Breast epithelium (tissue), 4 donors: ENCODE measurements at regions not wholly inside any gene's neighbourhood (a gene's known extent, or its start where the extent isn't known, plus 50 kb on each side); places are given as distances from the start of the nearest gene placed in this dataset.
A peak's percentile ranks its signal among the peaks of the same experiment; 100 is the strongest.

Experiments
- DNase-seq, 2 donors: peaks; one replicate each; pipeline ENCODE4 v3.0.0-alpha.2; 2019; ENCODE audit warnings: low spot score in 2 of 2
- H3K27ac ChIP-seq, 2 donors: fragments of 200-600 bp; sonication (generic) in 1 of 2; one replicate each; pipeline ENCODE4 v1.5.1; 2016 to 2019; ENCODE audit warnings: mild to moderate bottlenecking in 1 of 2
- H3K27me3 ChIP-seq, 2 donors: fragments of 200-600 bp; sonication (generic) in 1 of 2; one replicate each; pipeline versions ENCODE4 v1.5.1 to v1.6.0; 2017 to 2019; ENCODE audit warnings: control low read depth in 1 of 2, mild to moderate bottlenecking in 1 of 2
- H3K36me3 ChIP-seq: fragments of 200-600 bp; one replicate; pipeline ENCODE4 v1.5.1; 2019
- H3K4me1 ChIP-seq, 2 donors: fragments of 200-600 bp; sonication (generic); one replicate each; pipeline ENCODE4 v1.5.1; 2016 to 2019; ENCODE audit warnings: control low read depth in 1 of 2
- H3K4me3 ChIP-seq, 3 donors: fragments of 200-600 bp; sonication (generic); 1 replicate in 2 of 3; 2 replicates in 1 of 3; pipeline ENCODE4 v1.5.1; 2016 to 2019; ENCODE audit warnings: mild to moderate bottlenecking in 3 of 3, moderate library complexity in 2 of 3
- H3K9me3 ChIP-seq, 2 donors: fragments of 200-600 bp; sonication (generic) in 1 of 2; one replicate each; pipeline ENCODE4 v1.5.1; 2016 to 2019; ENCODE audit warnings: control low read depth in 1 of 2
- POLR2A ChIP-seq: fragments of 450-650 bp; IDR thresholded peaks from one replicate; pipeline ENCODE4 v1.6.1; 2016; ENCODE audit warnings: antibody characterized with exemption, mild to moderate bottlenecking, moderate library complexity
- POLR2AphosphoS5 ChIP-seq, 3 donors: sonication (generic); formaldehyde crosslinking; IDR thresholded peaks; one replicate each; pipeline ENCODE4 v1.6.1; 2017; ENCODE audit warnings: antibody characterized with exemption in 3 of 3
- intact Hi-C: fragments of 100-400 bp; cut with DNase I; formaldehyde crosslinking; loops from one replicate; pipeline ENCODE4 v1.15.1; 2023; ENCODE audit warnings: low total_unique reads
- TF ChIP-seq, protein P1 (sequence below), 3 donors: fragments of 450-650 bp; IDR thresholded peaks; one replicate each; pipeline ENCODE4 v1.5.1; 2016 to 2017; ENCODE audit warnings: antibody characterized with exemption in 3 of 3, mild to moderate bottlenecking in 3 of 3, moderate library complexity in 3 of 3

DNA sequence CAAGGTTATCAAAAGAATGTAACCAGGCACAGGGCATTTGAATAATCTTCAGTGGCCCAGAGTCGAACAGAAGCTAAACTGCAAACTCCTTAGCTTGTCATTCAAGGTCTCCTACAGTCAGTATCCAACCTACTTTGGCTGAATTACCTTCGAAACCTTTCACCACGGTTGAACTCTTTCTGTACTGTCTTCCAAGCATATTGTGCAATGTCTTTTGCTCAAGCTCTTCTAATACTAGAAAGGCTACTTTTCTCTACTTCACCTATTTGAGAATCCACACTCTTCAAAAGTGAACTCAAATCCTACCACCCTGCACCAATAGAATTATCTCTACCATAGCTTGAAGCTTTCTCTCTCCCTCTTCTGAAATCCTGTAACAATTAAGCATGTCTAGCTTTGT, 142.9 kb downstream of the NR4A2 start:
- no peaks in the 10 kb centered on the region for H3K36me3 ChIP-seq
- intact Hi-C loops, result no loop called here

DNA sequence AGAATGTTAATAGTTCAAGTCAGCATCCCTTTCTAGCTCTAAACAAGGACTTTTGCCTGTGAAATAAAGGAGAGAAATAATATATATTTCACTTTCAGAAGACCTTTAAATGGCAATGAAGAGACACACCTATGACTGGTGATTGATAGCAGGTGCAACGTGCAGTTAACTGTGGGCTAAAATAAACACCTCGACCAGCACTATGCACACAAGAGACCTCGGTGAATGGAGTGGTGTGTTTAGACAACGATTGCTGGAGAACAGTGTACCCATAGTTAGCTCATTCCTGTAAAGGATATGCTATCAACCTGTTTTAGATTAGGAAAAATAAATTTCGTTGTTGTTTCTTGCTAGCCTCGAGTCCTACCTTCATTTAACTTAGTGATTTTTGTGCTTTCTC, 143.4 kb downstream of the NR4A2 start:
- intact Hi-C loops, result no loop called here

More for the DNA sequence above, 142.9 kb downstream of the NR4A2 start:
- no peaks in the 10 kb centered on the region for H3K9me3 ChIP-seq
- TF ChIP-seq, protein P1, sequence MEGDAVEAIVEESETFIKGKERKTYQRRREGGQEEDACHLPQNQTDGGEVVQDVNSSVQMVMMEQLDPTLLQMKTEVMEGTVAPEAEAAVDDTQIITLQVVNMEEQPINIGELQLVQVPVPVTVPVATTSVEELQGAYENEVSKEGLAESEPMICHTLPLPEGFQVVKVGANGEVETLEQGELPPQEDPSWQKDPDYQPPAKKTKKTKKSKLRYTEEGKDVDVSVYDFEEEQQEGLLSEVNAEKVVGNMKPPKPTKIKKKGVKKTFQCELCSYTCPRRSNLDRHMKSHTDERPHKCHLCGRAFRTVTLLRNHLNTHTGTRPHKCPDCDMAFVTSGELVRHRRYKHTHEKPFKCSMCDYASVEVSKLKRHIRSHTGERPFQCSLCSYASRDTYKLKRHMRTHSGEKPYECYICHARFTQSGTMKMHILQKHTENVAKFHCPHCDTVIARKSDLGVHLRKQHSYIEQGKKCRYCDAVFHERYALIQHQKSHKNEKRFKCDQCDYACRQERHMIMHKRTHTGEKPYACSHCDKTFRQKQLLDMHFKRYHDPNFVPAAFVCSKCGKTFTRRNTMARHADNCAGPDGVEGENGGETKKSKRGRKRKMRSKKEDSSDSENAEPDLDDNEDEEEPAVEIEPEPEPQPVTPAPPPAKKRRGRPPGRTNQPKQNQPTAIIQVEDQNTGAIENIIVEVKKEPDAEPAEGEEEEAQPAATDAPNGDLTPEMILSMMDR (IDR thresholded peaks at IDR 0.05), result no peak
- TF ChIP-seq POLR2AphosphoS5 (IDR thresholded peaks at IDR 0.05), result no peak
- DNase-seq, result no peak
- no peaks in the 10 kb centered on the region for H3K4me1 ChIP-seq
- no peaks in the 10 kb centered on the region for H3K27me3 ChIP-seq
- H3K27ac ChIP-seq, result no peak overlapping the region
- no peak overlapping the region for H3K4me3 ChIP-seq

DNA sequence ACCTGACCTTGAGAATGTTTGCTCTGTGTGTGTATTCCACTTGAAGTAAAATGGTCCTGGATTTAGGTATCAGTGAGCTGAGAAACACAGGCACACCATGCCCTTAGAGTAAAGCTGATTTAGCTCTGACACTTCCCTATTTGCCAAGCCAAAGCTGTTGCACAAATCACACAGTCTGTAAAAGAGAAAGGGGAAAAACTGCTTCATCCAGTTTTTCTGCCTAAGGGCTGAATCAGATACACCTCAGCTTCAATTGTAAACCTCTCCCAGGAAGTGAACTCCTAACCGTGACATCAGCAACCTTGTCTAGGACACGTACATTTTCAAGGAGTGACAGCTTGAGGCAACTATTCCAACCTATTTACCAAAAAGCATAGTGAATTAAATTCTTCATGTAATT, 150.4 kb downstream of the NR4A2 start:
- peak in 2 of 3 donors; percentile 39 to 67 for TF ChIP-seq POLR2AphosphoS5 (IDR thresholded peaks at IDR 0.05)
- TF ChIP-seq POLR2A, result no peak
- H3K27me3 ChIP-seq, result no peaks in the 10 kb centered on the region
- H3K9me3 ChIP-seq, result no peaks in the 10 kb centered on the region
- intact Hi-C loops, result no loop called here
- H3K4me1 ChIP-seq, result no peaks in the 10 kb centered on the region
- H3K36me3 ChIP-seq, result no peaks in the 10 kb centered on the region
- H3K4me3 ChIP-seq, result no peak overlapping the region
- H3K27ac ChIP-seq, result peak overlapping the region; percentile 68 to 90
- DNase-seq, result peak in 1 of 2 donors; percentile 52

More for the DNA sequence above, 143.4 kb downstream of the NR4A2 start:
- no peak for DNase-seq
- TF ChIP-seq POLR2AphosphoS5 (IDR thresholded peaks at IDR 0.05) (no peak), POLR2A (no peak)
- TF ChIP-seq, protein P1 (IDR thresholded peaks at IDR 0.05), result no peak
- H3K4me3 ChIP-seq, result no peak overlapping the region
- H3K4me1 ChIP-seq, result no peaks in the 10 kb centered on the region
- no peaks in the 10 kb centered on the region for H3K27me3 ChIP-seq
- no peak overlapping the region for H3K27ac ChIP-seq
- H3K36me3 ChIP-seq, result no peaks in the 10 kb centered on the region
- H3K9me3 ChIP-seq, result no peaks in the 10 kb centered on the region

DNA sequence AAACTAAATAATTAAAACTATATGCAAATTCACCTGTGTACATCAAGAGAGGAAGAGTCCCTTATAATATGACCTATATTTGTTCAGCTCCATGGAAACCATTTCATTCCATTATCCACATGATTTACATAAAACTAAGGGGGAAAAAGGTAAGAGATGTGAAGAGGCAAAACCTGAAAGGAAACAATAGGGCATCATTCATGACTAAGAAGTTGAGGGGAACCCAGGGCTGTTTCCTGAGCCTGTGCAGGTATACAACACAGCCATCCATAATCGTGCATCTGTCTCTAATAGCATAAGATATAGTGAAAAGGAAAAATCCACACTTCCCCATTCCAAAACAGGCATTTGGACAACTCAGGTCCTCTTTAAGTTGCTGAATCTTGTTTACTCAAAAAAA, 151.3 kb downstream of the NR4A2 start:
- H3K4me1 ChIP-seq, result no peaks in the 10 kb centered on the region
- H3K27me3 ChIP-seq, result no peaks in the 10 kb centered on the region
- DNase-seq, result no peak
- no peaks in the 10 kb centered on the region for H3K36me3 ChIP-seq
- H3K9me3 ChIP-seq, result no peaks in the 10 kb centered on the region
- H3K27ac ChIP-seq, result peak overlapping the region; percentile 68 to 90
- no peak for TF ChIP-seq POLR2AphosphoS5 (IDR thresholded peaks at IDR 0.05)
- TF ChIP-seq, protein P1 (IDR thresholded peaks at IDR 0.05), result no peak
- no peak overlapping the region for H3K4me3 ChIP-seq
- intact Hi-C loops, result no loop called here

DNA sequence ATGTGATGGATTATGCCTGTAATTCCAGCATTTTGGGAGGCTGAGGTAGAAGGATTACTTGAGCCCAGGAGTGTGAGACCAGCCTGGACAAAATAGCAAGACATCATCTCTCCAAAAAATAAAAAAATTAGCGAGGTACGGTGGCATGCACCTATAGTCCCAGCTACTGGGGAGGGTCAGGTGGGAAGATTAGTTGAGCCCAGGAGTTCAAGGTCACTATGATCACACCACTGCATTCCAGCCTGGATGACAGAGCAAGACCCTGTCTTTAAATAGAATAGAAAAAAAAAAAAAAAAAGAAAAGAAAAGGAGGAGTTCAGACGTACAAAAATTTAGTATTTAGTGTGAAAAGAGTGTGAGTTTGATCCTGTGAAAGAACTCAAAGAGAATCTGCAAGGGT, 154.9 kb downstream of the NR4A2 start:
- Histone ChIP-seq H3K9me3 (no peaks in the 10 kb centered on the region), H3K27me3 (no peaks in the 10 kb centered on the region), H3K36me3 (no peaks in the 10 kb centered on the region), H3K4me1 (no peaks in the 10 kb centered on the region), H3K27ac (no peak overlapping the region), H3K4me3 (no peak overlapping the region)
- intact Hi-C loops, result no loop called here
- TF ChIP-seq, protein P1 (IDR thresholded peaks at IDR 0.05), result no peak
- no peak for TF ChIP-seq POLR2A
- no peak for TF ChIP-seq POLR2AphosphoS5 (IDR thresholded peaks at IDR 0.05)
- DNase-seq, result no peak

DNA sequence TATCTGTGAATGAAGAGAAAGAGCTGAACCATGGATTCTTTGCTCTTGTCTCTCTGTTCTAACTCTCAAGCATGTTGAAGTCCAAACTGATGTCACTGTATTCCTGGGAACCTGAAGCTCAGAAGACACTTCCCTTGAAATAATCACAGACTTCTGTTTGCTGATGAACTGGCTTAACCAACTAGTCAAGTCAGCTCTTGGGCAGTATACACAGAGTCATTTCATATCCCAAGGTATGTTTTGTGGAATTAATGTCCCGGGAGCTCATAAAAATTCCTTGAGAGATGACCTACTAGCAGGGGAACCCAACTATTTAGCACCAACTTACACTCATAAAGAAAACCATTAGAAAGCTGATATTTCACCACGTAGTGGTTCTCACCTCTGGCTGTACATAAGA, 156.6 kb downstream of the NR4A2 start:
- no peak overlapping the region for H3K27ac ChIP-seq
- no peak overlapping the region for H3K4me3 ChIP-seq
- intact Hi-C loops, result no loop called here
- DNase-seq, result no peak
- H3K9me3 ChIP-seq, result no peaks in the 10 kb centered on the region
- H3K36me3 ChIP-seq, result no peaks in the 10 kb centered on the region
- TF ChIP-seq, protein P1 (IDR thresholded peaks at IDR 0.05), result no peak
- no peak for TF ChIP-seq POLR2A
- H3K27me3 ChIP-seq, result no peaks in the 10 kb centered on the region
- no peaks in the 10 kb centered on the region for H3K4me1 ChIP-seq
